H1 (cell line): ENCODE measurements at regions not wholly inside any gene's neighbourhood (a gene's known extent, or its start where the extent isn't known, plus 50 kb on each side); places are given as distances from the start of the nearest gene placed in this dataset.

ENCODE experiments used
- CTCF ChIA-PET: fragments of 300-600 bp; sonication (Branson Sonifier 250); formaldehyde crosslinking; loops from one replicate; lab custom pipeline; 2021; ENCODE audit not compliant: partially characterized antibody; lab: Charles Lee
- POLR2A ChIA-PET: fragments of 300-600 bp; sonication (Branson Sonifier 250); formaldehyde crosslinking; loops from one replicate; lab custom pipeline; 2021; ENCODE audit warnings: inconsistent platforms; ENCODE audit not compliant: partially characterized antibody; lab: Charles Lee
- DNase-seq, 2 experiments: peaks; one replicate each; pipeline versions ENCODE4 v3.0.0 to v3.0.0-alpha.2; 2010 to 2022; ENCODE audit warnings: low spot score in 2 of 2, low read depth in 1 of 2, mixed read lengths in 1 of 2
- FAIRE-seq: peaks from 2 replicates; lab custom pipeline; 2011; peaks lifted over from hg19 to GRCh38; lab: Jason Lieb, UNC
- H2AFZ ChIP-seq: 2 replicates; pipeline ENCODE4 v1.8.1; 2012; ENCODE audit warnings: low read length, inconsistent platforms
- H2AK5ac ChIP-seq: 2 replicates; pipeline ENCODE4 v1.6.1; 2013; ENCODE audit warnings: low read depth, low read length
- H2BK120ac ChIP-seq: replicated peaks from 2 replicates; pipeline ENCODE3; 2013; ENCODE audit warnings: low read depth, low read length, inconsistent platforms
- H2BK12ac ChIP-seq: 2 replicates; pipeline ENCODE4 v1.6.1; 2013; ENCODE audit warnings: low read depth, low read length
- H2BK15ac ChIP-seq: 2 replicates; pipeline ENCODE4 v1.6.1; 2013; ENCODE audit warnings: low read length
- H2BK20ac ChIP-seq: 2 replicates; pipeline ENCODE4 v1.6.1; 2013; ENCODE audit warnings: low read length
- H2BK5ac ChIP-seq: 2 replicates; pipeline ENCODE4 v1.6.1; 2013; ENCODE audit warnings: low read depth, low read length
- H3K14ac ChIP-seq: 2 replicates; pipeline ENCODE4 v1.6.1; 2013; ENCODE audit warnings: inconsistent platforms; ENCODE audit not compliant: insufficient read length
- H3K18ac ChIP-seq: 2 replicates; pipeline ENCODE4 v1.6.1; 2013; ENCODE audit warnings: low read length; ENCODE audit errors: extremely low read depth
- H3K23ac ChIP-seq: 2 replicates; pipeline ENCODE4 v1.6.1; 2013; ENCODE audit warnings: inconsistent platforms; ENCODE audit not compliant: insufficient read length
- H3K23me2 ChIP-seq: 2 replicates; pipeline ENCODE4 v1.6.1; 2013; ENCODE audit warnings: low read depth, low read length
- H3K27ac ChIP-seq: 2 replicates; pipeline ENCODE4 v1.6.1; 2011; ENCODE audit warnings: low read depth, low read length, inconsistent platforms
- H3K27me3 ChIP-seq, 4 experiments: replicated peaks in 1 of 4; 1 replicate in 1 of 4; 2 replicates in 3 of 4; pipeline versions ENCODE4 v1.6.1 to v1.8.1; 2011 to 2013; ENCODE audit warnings: low read length in 3 of 4, mild to moderate bottlenecking in 3 of 4, inconsistent platforms in 2 of 4, mixed read lengths in 2 of 4, moderate library complexity in 1 of 4; ENCODE audit not compliant: control insufficient read depth in 3 of 4, insufficient read depth in 3 of 4; ENCODE audit errors: extremely low read depth in 1 of 4
- H3K36me3 ChIP-seq, 4 experiments: 2 replicates each; pipeline versions ENCODE4 v1.6.1 to v1.8.1; 2011 to 2013; ENCODE audit warnings: mild to moderate bottlenecking in 4 of 4, low read length in 3 of 4, moderate library complexity in 2 of 4, control low read depth in 1 of 4, inconsistent platforms in 1 of 4; ENCODE audit not compliant: insufficient read depth in 4 of 4, control insufficient read depth in 2 of 4
- H3K4ac ChIP-seq: replicated peaks from 2 replicates; pipeline ENCODE3; 2013; ENCODE audit warnings: low read length, low read depth, mixed read lengths, inconsistent platforms; ENCODE audit not compliant: insufficient read length
- H3K4me1 ChIP-seq, 4 experiments: replicated peaks in 1 of 4; 1 replicate in 1 of 4; 2 replicates in 3 of 4; pipeline versions ENCODE4 v1.6.1 to v1.8.1; 2011 to 2013; ENCODE audit warnings: low read length in 3 of 4, inconsistent platforms in 2 of 4, mixed read lengths in 1 of 4; ENCODE audit not compliant: insufficient read depth in 4 of 4, control insufficient read depth in 3 of 4
- H3K4me2 ChIP-seq, 2 experiments: 2 replicates each; pipeline versions ENCODE4 v1.6.1 to v1.8.1; 2011 to 2013; ENCODE audit warnings: low read depth in 2 of 2, low read length in 2 of 2, control low read depth in 1 of 2, inconsistent platforms in 1 of 2, mild to moderate bottlenecking in 1 of 2; ENCODE audit not compliant: insufficient read depth in 1 of 2
- H3K4me3 ChIP-seq, 4 experiments: fragments of 200-600, 300-600 bp in 1 of 4; sonication (generic), shearing (Covaris generic), sonication (Bioruptor Twin) in 1 of 4; 2 replicates each; pipeline versions ENCODE4 v1.5.1 to v1.8.1; 2011 to 2016; ENCODE audit warnings: low read length in 4 of 4, low read depth in 3 of 4, control low read depth in 2 of 4, inconsistent platforms in 2 of 4, mild to moderate bottlenecking in 2 of 4, mixed read lengths in 1 of 4, moderate library complexity in 1 of 4; ENCODE audit not compliant: insufficient read depth in 2 of 4; ENCODE audit errors: extremely low read depth in 1 of 4
- H3K56ac ChIP-seq: replicated peaks from 2 replicates; pipeline ENCODE3; 2013; ENCODE audit warnings: low read depth, mild to moderate bottlenecking, mixed read lengths, low read length, inconsistent platforms; ENCODE audit not compliant: insufficient read length
- H3K79me1 ChIP-seq: 2 replicates; pipeline ENCODE4 v1.6.1; 2013; ENCODE audit warnings: low read depth, low read length, control low read depth
- H3K79me2 ChIP-seq, 2 experiments: 2 replicates each; pipeline versions ENCODE4 v1.6.1 to v1.8.1; 2012 to 2013; ENCODE audit warnings: low read length in 2 of 2, mild to moderate bottlenecking in 2 of 2, inconsistent platforms in 1 of 2; ENCODE audit not compliant: insufficient read depth in 2 of 2, control insufficient read depth in 1 of 2
- H3K9ac ChIP-seq, 4 experiments: replicated peaks in 1 of 4; 1 replicate in 1 of 4; 2 replicates in 3 of 4; pipeline versions ENCODE4 v1.6.1 to v1.8.1; 2011 to 2013; ENCODE audit warnings: low read depth in 3 of 4, low read length in 3 of 4, control low read depth in 2 of 4, mild to moderate bottlenecking in 2 of 4, moderate library complexity in 2 of 4, inconsistent platforms in 1 of 4; ENCODE audit errors: extremely low read depth in 1 of 4
- H3K9me3 ChIP-seq, 2 experiments: 2 replicates each; pipeline versions ENCODE4 v1.6.1 to v1.8.1; 2012 to 2013; ENCODE audit warnings: mild to moderate bottlenecking in 2 of 2, moderate library complexity in 2 of 2, control low read depth in 1 of 2, inconsistent platforms in 1 of 2, low read depth in 1 of 2, low read length in 1 of 2, mixed read lengths in 1 of 2; ENCODE audit not compliant: insufficient read depth in 2 of 2
- H4K20me1 ChIP-seq, 2 experiments: replicated peaks in 1 of 2; 2 replicates each; pipeline versions ENCODE3 to v1.8.1; 2011 to 2013; ENCODE audit warnings: inconsistent platforms in 2 of 2, low read length in 2 of 2, mild to moderate bottlenecking in 1 of 2; ENCODE audit not compliant: insufficient read depth in 2 of 2, control insufficient read depth in 1 of 2
- H4K5ac ChIP-seq: 2 replicates; pipeline ENCODE4 v1.6.1; 2013; ENCODE audit warnings: low read length, low read depth, mixed read lengths, inconsistent platforms; ENCODE audit not compliant: insufficient read length
- H4K8ac ChIP-seq: 2 replicates; pipeline ENCODE4 v1.8.0; 2013; ENCODE audit warnings: mild to moderate bottlenecking, moderate library complexity, low read length, inconsistent platforms; ENCODE audit not compliant: insufficient read depth; ENCODE audit errors: extremely low read depth
- H4K91ac ChIP-seq: replicated peaks from 2 replicates; pipeline ENCODE3; 2013; ENCODE audit warnings: low read length, mixed read lengths, inconsistent platforms; ENCODE audit not compliant: insufficient read length
- ATF2 ChIP-seq: IDR thresholded peaks from 2 replicates; pipeline ENCODE4 v1.6.1; 2012; ENCODE audit warnings: low read length, inconsistent platforms
- CHD1 ChIP-seq: IDR thresholded peaks from 2 replicates; pipeline ENCODE4 v1.6.1; 2012; ENCODE audit warnings: low read depth, low read length, improper control_type of control experiment
- EZH2 ChIP-seq: fragments of 200-600 bp; sonication (generic); IDR thresholded peaks from 2 replicates; pipeline ENCODE4 v1.7.1; 2012; ENCODE audit warnings: low read depth, mild to moderate bottlenecking, moderate library complexity, low read length, inconsistent platforms; ENCODE audit not compliant: severe bottlenecking
- MAFK ChIP-seq: IDR thresholded peaks from 2 replicates; pipeline ENCODE4 v1.6.1; 2012; ENCODE audit warnings: low read depth, mild to moderate bottlenecking, improper control_type of control experiment, low read length
- POLR2AphosphoS5 ChIP-seq: IDR thresholded peaks from 2 replicates; pipeline ENCODE4 v1.6.1; 2011; ENCODE audit warnings: low read depth, low read length
- USF2 ChIP-seq: IDR thresholded peaks from 2 replicates; pipeline ENCODE4 v1.6.1; 2011; ENCODE audit warnings: low read length, improper control_type of control experiment
- WGBS, 2 experiments: shearing (Covaris generic) in 1 of 2; methylation state at CpG; one replicate each; pipeline versions ENCODE4 v1.1.6 to v1.1.7; 2013 to 2015; ENCODE audit warnings: low lambda C conversion rate in 2 of 2, mixed read lengths in 2 of 2, inconsistent platforms in 1 of 2, low coverage in 1 of 2, missing lambda C conversion rate in 1 of 2; ENCODE audit not compliant: insufficient replicate concordance in 2 of 2, insufficient coverage in 1 of 2, insufficient read length in 1 of 2; ENCODE audit errors: extremely low coverage in 1 of 2, missing lambda C conversion rate in 1 of 2; 5-methylcytosine and 5-hydroxymethylcytosine counted together

GRCh38 chr19:13691569-13692435, 72.5 kb upstream of the MRI1 start:
- no peak overlapping the region for H3K27ac ChIP-seq
- H3K14ac ChIP-seq = no peak overlapping the region
- no peak overlapping the region for H2BK5ac ChIP-seq
- no peak overlapping the region for H4K8ac ChIP-seq
- DNase-seq (no peak), FAIRE-seq (no peak)
- H3K36me3 ChIP-seq = no peaks in the 10 kb centered on the region
- no peak overlapping the region for H3K9ac ChIP-seq
- peaks cover 0 to 3% (median 1%) of the 10 kb centered on the region in 4 experiments; a peak in 3 of 7 replicates for H3K27me3 ChIP-seq
- H3K18ac ChIP-seq = no peak overlapping the region
- no peak overlapping the region for H3K4me2 ChIP-seq
- no peaks in the 10 kb centered on the region for H3K23me2 ChIP-seq
- no peaks in the 10 kb centered on the region for H3K79me1 ChIP-seq
- H3K4me3 ChIP-seq = no peak overlapping the region
- H2BK12ac ChIP-seq = no peak overlapping the region
- H2AFZ ChIP-seq = no peak overlapping the region
- no peaks in the 10 kb centered on the region for H3K79me2 ChIP-seq
- CTCF ChIA-PET = interaction anchor here (0.8 to 0.9 kb wide), 2 partner anchors 8 to 10 kb away, joined by 3 to 4 read pairs; no protein-coding TSS in a partner anchor
- H4K91ac ChIP-seq = no peak overlapping the region
- H3K23ac ChIP-seq = no peak overlapping the region
- no peaks in the 10 kb centered on the region for H3K4me1 ChIP-seq
- no peak overlapping the region for H2AK5ac ChIP-seq
- no peak for TF ChIP-seq ATF2
- no peak for TF ChIP-seq MAFK
- TF ChIP-seq EZH2 = no peak
- TF ChIP-seq CHD1 = no peak
- no peak for TF ChIP-seq USF2
- no peak for TF ChIP-seq POLR2AphosphoS5
- TF ChIP-seq, all 59 proteins: peak for 0
- POLR2A ChIA-PET = interaction anchor here (1.6 kb wide), 1 partner anchor 56 kb away, joined by 3 read pairs; a partner anchor contains a TSS
- no peak overlapping the region for H3K56ac ChIP-seq
- no peak overlapping the region for H4K5ac ChIP-seq
- H2BK20ac ChIP-seq = no peak overlapping the region
- 84% methylated on average over 8 of the region's 8 CpGs; no CpG with 5 or more reads in 1 of the 2 experiments for WGBS, 2 experiments
- H2BK15ac ChIP-seq = no peak overlapping the region
- no peak overlapping the region for H3K4ac ChIP-seq
- no peak overlapping the region for H2BK120ac ChIP-seq
- no peaks in the 10 kb centered on the region for H4K20me1 ChIP-seq
- peaks cover 0 to 3% of the 10 kb centered on the region in 2 experiments; a peak in 1 of 4 replicates for H3K9me3 ChIP-seq
